ENCODE measurements at regions not wholly inside any gene's neighbourhood (a gene's known extent, or its start where the extent isn't known, plus 50 kb on each side); places are given as distances from the start of the nearest gene placed in this dataset.

GRCh38 chr12:46043972-46044520 lies 53.7 kb upstream of the SCAF11 start:
- Histone ChIP-seq H3K27me3 (ENCODE audit: insufficient read depth, low read length) (no peaks in the 10 kb centered on the region), H3K4me1 (ENCODE audit: insufficient read depth, low read length) (peaks cover 16% of the 10 kb centered on the region), H3K9ac (ENCODE audit: low read depth, low read length) (no peak overlapping the region), H3K27ac (ENCODE audit: low read depth, low read length) (peak overlapping the region; percentile 73; the same call in 1 of the 2 replicates), H3K36me3 (ENCODE audit: insufficient read depth, low read length) (no peaks in the 10 kb centered on the region), H3K9me3 (ENCODE audit: insufficient read depth, low read depth, low read length) (peaks cover 27% of the 10 kb centered on the region), H3K4me3 (ENCODE audit: low read length) (peak overlapping the region; percentile 19; the same call in 1 of the 2 replicates)
- 40% methylated on average over 1 of the region's 1 CpG for WGBS
